ENCODE measurements at regions not wholly inside any gene's neighbourhood (a gene's known extent, or its start where the extent isn't known, plus 50 kb on each side); places are given as distances from the start of the nearest gene placed in this dataset.

GRCh38 chr14:61109288-61109687 is 128.2 kb downstream of the SLC38A6 start:
- no peak for TF ChIP-seq CTCF (conservative IDR thresholded peaks at IDR 0.05 in 1 of 2, IDR thresholded peaks at IDR 0.05 in 1 of 2; ENCODE audit: low read depth in 1 of 2, low read length in 2 of 2)
- TF ChIP-seq EZH2 (IDR thresholded peaks at IDR 0.05; ENCODE audit: low read length, missing control alignments), result no peak
